Peyer's patch (tissue), 4 donors: ENCODE measurements at regions not wholly inside any gene's neighbourhood (a gene's known extent, or its start where the extent isn't known, plus 50 kb on each side); places are given as distances from the start of the nearest gene placed in this dataset.
"Not testable (repeated sequence)": the region's sequence is repeated elsewhere in the genome, so short reads cannot be mapped to it uniquely, and the experiment has no call there.

Experiments used
- DNase-seq, 3 donors: peaks; one replicate each; pipeline ENCODE4 v3.0.0-alpha.2; 2017 to 2019
- H3K27ac ChIP-seq, 4 donors: fragments of 200-600 bp; sonication (generic); one replicate each; pipeline ENCODE4 v1.5.1; 2016 to 2019
- H3K27me3 ChIP-seq, 2 donors: fragments of 200-600 bp; sonication (generic); one replicate each; pipeline ENCODE4 v1.5.1; 2019
- H3K36me3 ChIP-seq, 3 donors: fragments of 200-600 bp; sonication (generic); one replicate each; pipeline ENCODE4 v1.5.1; 2016 to 2019
- H3K4me1 ChIP-seq, 4 donors: fragments of 200-600 bp; sonication (generic); one replicate each; pipeline ENCODE4 v1.5.1; 2016 to 2019
- H3K4me3 ChIP-seq, 4 donors: fragments of 200-600 bp; sonication (generic); 1 replicate in 3 of 4; 2 replicates in 1 of 4; pipeline ENCODE4 v1.5.1; 2016 to 2019; ENCODE audit warnings: mild to moderate bottlenecking in 1 of 4
- H3K9me3 ChIP-seq, 4 donors: fragments of 200-600 bp; sonication (generic); one replicate each; pipeline ENCODE4 v1.5.1; 2016 to 2019; ENCODE audit warnings: mild to moderate bottlenecking in 1 of 4
- POLR2A ChIP-seq, 2 donors: fragments of 450-650 bp; IDR thresholded peaks; one replicate each; pipeline ENCODE4 v1.5.1; 2017; ENCODE audit warnings: antibody characterized with exemption in 2 of 2, mild to moderate bottlenecking in 2 of 2, moderate library complexity in 2 of 2
- TF ChIP-seq, protein P1 (sequence below), 6 experiments: fragments of 450-650 bp in 4 of 6; fragments of 200-600 bp in 2 of 6; sonication (generic) in 1 of 6; IDR thresholded peaks; one replicate each; pipeline ENCODE4 v1.5.1; 2017 to 2019; ENCODE audit warnings: antibody characterized with exemption in 6 of 6, mild to moderate bottlenecking in 3 of 6, moderate library complexity in 1 of 6

DNA sequence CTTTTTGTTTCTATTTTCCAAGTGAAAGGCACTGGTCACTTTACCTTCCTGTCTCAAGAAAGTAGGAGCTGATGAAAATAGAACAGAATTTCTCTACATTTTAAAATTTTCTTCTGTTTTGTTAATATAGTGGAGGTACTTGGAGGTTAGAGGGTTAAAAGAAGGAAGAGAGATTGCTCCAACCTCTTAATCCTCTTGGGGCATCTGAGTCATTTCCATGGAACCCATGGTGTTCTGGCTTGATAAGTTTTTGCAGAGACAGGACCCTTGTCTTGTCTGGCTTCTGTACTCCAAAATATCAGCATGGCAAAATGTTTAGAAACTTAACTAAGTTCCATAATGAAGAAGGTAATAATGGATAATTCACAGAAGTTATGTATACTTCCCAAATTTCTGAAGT lies 727.2 kb downstream of the C4orf33 start:
- no peaks in the 10 kb centered on the region for H3K36me3 ChIP-seq
- H3K27me3 ChIP-seq: no peaks in the 10 kb centered on the region
- no peaks in the 10 kb centered on the region for H3K9me3 ChIP-seq
- DNase-seq: no peak
- no peak overlapping the region for H3K27ac ChIP-seq
- H3K4me1 ChIP-seq: no peaks in the 10 kb centered on the region
- no peak for TF ChIP-seq POLR2A (IDR thresholded peaks at IDR 0.05)
- TF ChIP-seq, protein P1, sequence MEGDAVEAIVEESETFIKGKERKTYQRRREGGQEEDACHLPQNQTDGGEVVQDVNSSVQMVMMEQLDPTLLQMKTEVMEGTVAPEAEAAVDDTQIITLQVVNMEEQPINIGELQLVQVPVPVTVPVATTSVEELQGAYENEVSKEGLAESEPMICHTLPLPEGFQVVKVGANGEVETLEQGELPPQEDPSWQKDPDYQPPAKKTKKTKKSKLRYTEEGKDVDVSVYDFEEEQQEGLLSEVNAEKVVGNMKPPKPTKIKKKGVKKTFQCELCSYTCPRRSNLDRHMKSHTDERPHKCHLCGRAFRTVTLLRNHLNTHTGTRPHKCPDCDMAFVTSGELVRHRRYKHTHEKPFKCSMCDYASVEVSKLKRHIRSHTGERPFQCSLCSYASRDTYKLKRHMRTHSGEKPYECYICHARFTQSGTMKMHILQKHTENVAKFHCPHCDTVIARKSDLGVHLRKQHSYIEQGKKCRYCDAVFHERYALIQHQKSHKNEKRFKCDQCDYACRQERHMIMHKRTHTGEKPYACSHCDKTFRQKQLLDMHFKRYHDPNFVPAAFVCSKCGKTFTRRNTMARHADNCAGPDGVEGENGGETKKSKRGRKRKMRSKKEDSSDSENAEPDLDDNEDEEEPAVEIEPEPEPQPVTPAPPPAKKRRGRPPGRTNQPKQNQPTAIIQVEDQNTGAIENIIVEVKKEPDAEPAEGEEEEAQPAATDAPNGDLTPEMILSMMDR (IDR thresholded peaks at IDR 0.05): no peak
- no peak overlapping the region for H3K4me3 ChIP-seq

DNA sequence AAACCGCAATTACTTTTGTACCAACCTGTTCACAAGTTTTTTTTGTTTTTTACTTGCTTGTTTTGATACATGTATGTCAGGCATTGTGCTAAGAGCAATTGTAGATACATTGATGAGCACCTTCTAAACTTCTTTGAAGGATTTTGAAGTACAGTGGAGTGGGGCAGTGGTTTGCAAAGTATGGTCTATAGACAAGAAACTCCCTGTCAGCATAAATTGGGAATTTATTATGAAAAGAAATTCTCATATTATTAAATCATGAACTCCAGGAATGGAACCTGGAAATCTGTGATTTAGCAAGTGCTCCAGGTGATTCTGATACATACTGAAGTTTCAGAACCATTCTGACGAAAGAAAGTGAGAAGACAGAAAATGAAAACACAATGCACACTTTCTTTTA lies 733.4 kb downstream of the C4orf33 start:
- no peak for TF ChIP-seq POLR2A (IDR thresholded peaks at IDR 0.05)
- TF ChIP-seq, protein P1 (IDR thresholded peaks at IDR 0.05): no peak
- Histone ChIP-seq H3K4me1 (no peaks in the 10 kb centered on the region), H3K27me3 (no peaks in the 10 kb centered on the region), H3K27ac (no peak overlapping the region), H3K9me3 (no peaks in the 10 kb centered on the region), H3K4me3 (no peak overlapping the region), H3K36me3 (no peaks in the 10 kb centered on the region)
- no peak for DNase-seq

DNA sequence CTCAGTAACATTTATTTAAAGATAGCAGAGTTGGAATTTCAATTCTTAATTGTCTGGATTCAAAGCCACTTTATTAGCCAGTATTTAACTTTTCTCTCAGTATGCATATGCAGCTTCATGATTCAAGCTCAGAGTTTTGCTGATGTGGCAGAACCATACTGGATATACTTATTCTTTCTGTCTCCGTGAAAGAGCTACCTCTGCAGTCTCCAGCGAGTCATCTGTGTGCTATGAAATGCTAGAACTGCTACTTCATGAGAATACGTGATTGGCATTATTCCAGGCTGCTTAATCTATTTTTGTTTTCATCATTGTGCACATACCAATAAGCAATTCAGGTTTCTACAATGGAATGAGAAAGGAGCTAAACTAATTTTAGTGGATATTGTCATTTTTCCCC lies 743.7 kb downstream of the C4orf33 start:
- TF ChIP-seq POLR2A (IDR thresholded peaks at IDR 0.05): no peak
- TF ChIP-seq, protein P1 (IDR thresholded peaks at IDR 0.05): no peak
- H3K27ac ChIP-seq: no peak overlapping the region
- no peaks in the 10 kb centered on the region for H3K9me3 ChIP-seq
- no peak overlapping the region for H3K4me3 ChIP-seq
- no peaks in the 10 kb centered on the region for H3K27me3 ChIP-seq
- no peaks in the 10 kb centered on the region for H3K4me1 ChIP-seq
- no peak for DNase-seq
- H3K36me3 ChIP-seq: no peaks in the 10 kb centered on the region

DNA sequence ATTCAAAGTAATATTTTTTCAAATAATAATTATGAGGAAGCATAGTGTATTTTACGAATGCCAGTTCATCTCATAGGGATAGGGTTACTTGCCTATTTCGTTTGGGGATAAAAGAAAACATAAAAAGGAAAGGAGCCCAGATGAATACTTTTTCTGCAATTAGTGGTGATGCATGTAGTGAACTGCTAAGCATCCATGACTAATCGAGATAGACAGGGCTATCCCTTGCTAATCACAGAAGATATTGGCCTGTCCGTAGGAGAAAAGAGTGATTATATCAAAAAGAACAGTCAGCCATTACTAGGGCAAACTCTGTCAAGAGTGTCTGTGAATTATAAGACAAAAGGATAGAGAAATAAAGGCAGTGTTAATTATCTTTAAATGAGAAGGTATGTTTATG lies 746.1 kb downstream of the C4orf33 start:
- Histone ChIP-seq H3K4me3 (no peak overlapping the region), H3K36me3 (no peaks in the 10 kb centered on the region), H3K27ac (no peak overlapping the region), H3K9me3 (no peaks in the 10 kb centered on the region), H3K4me1 (no peaks in the 10 kb centered on the region), H3K27me3 (no peaks in the 10 kb centered on the region)
- DNase-seq: no peak
- TF ChIP-seq, protein P1 (IDR thresholded peaks at IDR 0.05): no peak
- no peak for TF ChIP-seq POLR2A (IDR thresholded peaks at IDR 0.05)

DNA sequence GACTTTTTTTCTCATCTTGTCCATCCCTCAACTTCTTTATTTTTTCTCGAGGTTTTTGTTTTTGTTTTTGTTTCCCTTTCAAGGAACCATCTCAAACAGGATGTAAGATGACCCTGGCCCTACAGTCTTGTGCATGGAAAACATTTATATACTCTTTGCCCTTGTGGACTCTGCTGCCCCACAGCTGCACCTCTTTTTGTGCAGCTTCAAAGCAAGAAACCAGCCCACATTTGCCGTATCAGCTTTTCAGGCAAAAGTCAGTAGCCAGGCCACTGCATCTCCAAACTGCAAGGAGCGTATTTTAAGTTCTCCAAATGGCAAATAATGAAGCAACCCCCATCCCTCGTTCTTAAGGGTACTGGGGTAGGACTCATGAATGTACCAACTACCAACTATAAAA lies 756.5 kb downstream of the C4orf33 start:
- no peak for DNase-seq
- Histone ChIP-seq H3K27me3 (no peaks in the 10 kb centered on the region), H3K4me1 (no peaks in the 10 kb centered on the region), H3K4me3 (no peak overlapping the region), H3K9me3 (no peaks in the 10 kb centered on the region), H3K36me3 (no peaks in the 10 kb centered on the region), H3K27ac (no peak overlapping the region)
- TF ChIP-seq, protein P1 (IDR thresholded peaks at IDR 0.05): no peak
- TF ChIP-seq POLR2A (IDR thresholded peaks at IDR 0.05): no peak

DNA sequence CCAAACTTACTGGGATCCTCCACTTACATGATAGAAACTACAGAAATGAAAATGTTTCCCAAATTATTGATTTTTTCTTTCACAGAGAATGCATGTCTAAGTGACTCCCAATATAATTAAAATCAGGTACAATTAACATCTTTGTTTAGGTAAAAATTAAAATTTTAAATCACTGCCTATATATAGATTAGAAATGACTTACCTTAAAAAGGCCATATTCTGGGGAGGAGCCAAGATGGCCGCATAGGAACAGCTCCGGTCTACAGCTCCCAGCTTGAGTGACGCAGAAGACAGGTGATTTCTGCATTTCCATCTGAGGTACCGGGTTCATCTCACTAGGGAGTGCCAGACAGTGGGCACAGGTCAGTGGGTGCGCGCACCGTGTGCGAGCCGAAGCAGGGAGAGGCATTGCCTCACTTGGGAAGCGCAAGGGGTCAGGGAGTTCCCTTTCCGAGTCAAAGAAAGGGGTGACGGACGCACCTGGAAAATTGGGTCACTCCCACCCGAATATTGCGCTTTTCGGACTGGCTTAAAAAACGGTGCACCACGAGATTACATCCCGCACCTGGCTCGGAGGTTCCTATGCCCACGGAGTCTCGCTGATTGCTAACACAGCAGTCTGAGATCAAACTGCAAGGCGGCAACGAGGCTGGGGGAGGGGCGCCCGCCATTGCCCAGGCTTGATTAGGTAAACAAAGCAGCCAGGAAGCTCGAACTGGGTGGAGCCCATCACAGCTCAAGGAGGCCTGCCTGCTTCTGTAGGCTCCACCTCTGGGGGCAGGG lies 757.9 kb downstream of the C4orf33 start:
- H3K4me1 ChIP-seq, DNase-seq: not testable (repeated sequence)

More for the DNA sequence above, 757.9 kb downstream of the C4orf33 start:
- H3K36me3 ChIP-seq, H3K9me3 ChIP-seq, H3K27me3 ChIP-seq, H3K27ac ChIP-seq, H3K4me3 ChIP-seq: not testable (repeated sequence)
